GM19395 (cell line): ENCODE measurements at regions not wholly inside any gene's neighbourhood (a gene's known extent, or its start where the extent isn't known, plus 50 kb on each side); places are given as distances from the start of the nearest gene placed in this dataset.

Source experiments
- ATAC-seq: cut with Tn5 transposase; IDR thresholded peaks from one replicate; pipeline ENCODE4 v1.9.1; 2021; ENCODE audit warnings: mild to moderate bottlenecking, moderate library complexity; ENCODE audit not compliant: unreplicated experiment

GRCh38 chr3:118740722-118741290 is 293.8 kb downstream of the IGSF11 start:
- no peak for ATAC-seq

GRCh38 chr3:118742760-118743159 is 291.9 kb downstream of the IGSF11 start:
- ATAC-seq: no peak

GRCh38 chr3:118744186-118744585 is 290.5 kb downstream of the IGSF11 start:
- no peak for ATAC-seq

- ATAC-seq: no peak
Observed at GRCh38 chr3:118754406-118755252, 280.0 kb downstream of the IGSF11 start.

- no peak for ATAC-seq
Observed at GRCh38 chr3:118755253-118755801, 279.3 kb downstream of the IGSF11 start.

- peak; percentile 46 for ATAC-seq
Observed at GRCh38 chr3:118760585-118761290, 273.9 kb downstream of the IGSF11 start.

- ATAC-seq: peak; percentile 5
Observed at GRCh38 chr3:118761291-118761606, 273.4 kb downstream of the IGSF11 start.

- ATAC-seq: peak; percentile 4
Observed at GRCh38 chr3:118765636-118766305, 268.9 kb downstream of the IGSF11 start.

GRCh38 chr3:118766306-118766669 is 268.4 kb downstream of the IGSF11 start:
- ATAC-seq: peak; percentile 54

- ATAC-seq: no peak
Observed at GRCh38 chr3:118772036-118772435, 262.6 kb downstream of the IGSF11 start.

GRCh38 chr3:118772547-118773011 is 262.1 kb downstream of the IGSF11 start:
- ATAC-seq: peak; percentile 98

GRCh38 chr3:118775021-118775420 is 259.6 kb downstream of the IGSF11 start:
- ATAC-seq: no peak

GRCh38 chr3:118778201-118778600 is 256.4 kb downstream of the IGSF11 start:
- ATAC-seq: no peak

GRCh38 chr3:118781232-118781631 is 253.4 kb downstream of the IGSF11 start:
- ATAC-seq: no peak

GRCh38 chr3:118781839-118782238 is 252.8 kb downstream of the IGSF11 start:
- no peak for ATAC-seq

GRCh38 chr3:118782755-118783202 is 251.9 kb downstream of the IGSF11 start:
- peak; percentile 94 for ATAC-seq

GRCh38 chr3:118785415-118785814 is 249.2 kb downstream of the IGSF11 start:
- ATAC-seq: no peak

- ATAC-seq: no peak
Observed at GRCh38 chr3:118791246-118791645, 243.4 kb downstream of the IGSF11 start.

GRCh38 chr3:118792191-118792590 is 242.5 kb downstream of the IGSF11 start:
- ATAC-seq: no peak

- no peak for ATAC-seq
Observed at GRCh38 chr3:118793176-118793575, 241.5 kb downstream of the IGSF11 start.

- no peak for ATAC-seq
Observed at GRCh38 chr3:118799303-118799702, 235.3 kb downstream of the IGSF11 start.
